Esophagus muscularis mucosa (tissue), 4 donors: ENCODE measurements at regions not wholly inside any gene's neighbourhood (a gene's known extent, or its start where the extent isn't known, plus 50 kb on each side); places are given as distances from the start of the nearest gene placed in this dataset.

ENCODE experiments used
- EP300 ChIP-seq: sonication (generic); formaldehyde crosslinking; IDR thresholded peaks from one replicate; pipeline ENCODE4 v1.6.1; 2017; ENCODE audit warnings: antibody characterized with exemption
- POLR2A ChIP-seq: fragments of 450-650 bp; IDR thresholded peaks from one replicate; pipeline ENCODE4 v1.6.1; 2017; ENCODE audit warnings: antibody characterized with exemption, moderate library complexity, mild to moderate bottlenecking, low read depth
- TF ChIP-seq, protein P1 (sequence below), 3 experiments: fragments of 200-600 bp in 2 of 3; fragments of 450-650 bp in 1 of 3; sonication (generic) in 2 of 3; IDR thresholded peaks; one replicate each; pipeline ENCODE4 v1.5.1; 2017 to 2019; ENCODE audit warnings: antibody characterized with exemption in 3 of 3, mild to moderate bottlenecking in 2 of 3, moderate library complexity in 1 of 3

GRCh38 chr5:119840175-119840574 is 210.8 kb downstream of the FAM170A start:
- TF ChIP-seq, protein P1, sequence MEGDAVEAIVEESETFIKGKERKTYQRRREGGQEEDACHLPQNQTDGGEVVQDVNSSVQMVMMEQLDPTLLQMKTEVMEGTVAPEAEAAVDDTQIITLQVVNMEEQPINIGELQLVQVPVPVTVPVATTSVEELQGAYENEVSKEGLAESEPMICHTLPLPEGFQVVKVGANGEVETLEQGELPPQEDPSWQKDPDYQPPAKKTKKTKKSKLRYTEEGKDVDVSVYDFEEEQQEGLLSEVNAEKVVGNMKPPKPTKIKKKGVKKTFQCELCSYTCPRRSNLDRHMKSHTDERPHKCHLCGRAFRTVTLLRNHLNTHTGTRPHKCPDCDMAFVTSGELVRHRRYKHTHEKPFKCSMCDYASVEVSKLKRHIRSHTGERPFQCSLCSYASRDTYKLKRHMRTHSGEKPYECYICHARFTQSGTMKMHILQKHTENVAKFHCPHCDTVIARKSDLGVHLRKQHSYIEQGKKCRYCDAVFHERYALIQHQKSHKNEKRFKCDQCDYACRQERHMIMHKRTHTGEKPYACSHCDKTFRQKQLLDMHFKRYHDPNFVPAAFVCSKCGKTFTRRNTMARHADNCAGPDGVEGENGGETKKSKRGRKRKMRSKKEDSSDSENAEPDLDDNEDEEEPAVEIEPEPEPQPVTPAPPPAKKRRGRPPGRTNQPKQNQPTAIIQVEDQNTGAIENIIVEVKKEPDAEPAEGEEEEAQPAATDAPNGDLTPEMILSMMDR (IDR thresholded peaks at IDR 0.05) = no peak
- TF ChIP-seq POLR2A = no peak
- no peak for TF ChIP-seq EP300
